Cardiac fibroblast (primary cell): ENCODE measurements at regions not wholly inside any gene's neighbourhood (a gene's known extent, or its start where the extent isn't known, plus 50 kb on each side); places are given as distances from the start of the nearest gene placed in this dataset.

Source experiments
- DNase-seq, 2 donors: peaks; one replicate each; pipeline versions ENCODE4 v3.0.0 to v3.0.0-alpha.2; 2010; ENCODE audit warnings: low read depth in 2 of 2
- H3K4me3 ChIP-seq, 2 donors: replicated peaks in 1 of 2; 1 replicate in 1 of 2; 2 replicates in 1 of 2; pipeline ENCODE4 v1.5.1; 2011; ENCODE audit warnings: low read depth in 2 of 2, low read length in 2 of 2, mild to moderate bottlenecking in 2 of 2, moderate library complexity in 1 of 2
- TF ChIP-seq, protein P1 (sequence below): IDR thresholded peaks from one replicate; pipeline ENCODE4 v1.5.1; 2011; ENCODE audit warnings: low read depth, mild to moderate bottlenecking, low read length, inconsistent platforms

GRCh38 chr15:69529141-69529540, 76.5 kb downstream of the RPLP1 start:
- no peak for DNase-seq
- TF ChIP-seq, protein P1, sequence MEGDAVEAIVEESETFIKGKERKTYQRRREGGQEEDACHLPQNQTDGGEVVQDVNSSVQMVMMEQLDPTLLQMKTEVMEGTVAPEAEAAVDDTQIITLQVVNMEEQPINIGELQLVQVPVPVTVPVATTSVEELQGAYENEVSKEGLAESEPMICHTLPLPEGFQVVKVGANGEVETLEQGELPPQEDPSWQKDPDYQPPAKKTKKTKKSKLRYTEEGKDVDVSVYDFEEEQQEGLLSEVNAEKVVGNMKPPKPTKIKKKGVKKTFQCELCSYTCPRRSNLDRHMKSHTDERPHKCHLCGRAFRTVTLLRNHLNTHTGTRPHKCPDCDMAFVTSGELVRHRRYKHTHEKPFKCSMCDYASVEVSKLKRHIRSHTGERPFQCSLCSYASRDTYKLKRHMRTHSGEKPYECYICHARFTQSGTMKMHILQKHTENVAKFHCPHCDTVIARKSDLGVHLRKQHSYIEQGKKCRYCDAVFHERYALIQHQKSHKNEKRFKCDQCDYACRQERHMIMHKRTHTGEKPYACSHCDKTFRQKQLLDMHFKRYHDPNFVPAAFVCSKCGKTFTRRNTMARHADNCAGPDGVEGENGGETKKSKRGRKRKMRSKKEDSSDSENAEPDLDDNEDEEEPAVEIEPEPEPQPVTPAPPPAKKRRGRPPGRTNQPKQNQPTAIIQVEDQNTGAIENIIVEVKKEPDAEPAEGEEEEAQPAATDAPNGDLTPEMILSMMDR = no peak
- no peak overlapping the region for H3K4me3 ChIP-seq

DNA sequence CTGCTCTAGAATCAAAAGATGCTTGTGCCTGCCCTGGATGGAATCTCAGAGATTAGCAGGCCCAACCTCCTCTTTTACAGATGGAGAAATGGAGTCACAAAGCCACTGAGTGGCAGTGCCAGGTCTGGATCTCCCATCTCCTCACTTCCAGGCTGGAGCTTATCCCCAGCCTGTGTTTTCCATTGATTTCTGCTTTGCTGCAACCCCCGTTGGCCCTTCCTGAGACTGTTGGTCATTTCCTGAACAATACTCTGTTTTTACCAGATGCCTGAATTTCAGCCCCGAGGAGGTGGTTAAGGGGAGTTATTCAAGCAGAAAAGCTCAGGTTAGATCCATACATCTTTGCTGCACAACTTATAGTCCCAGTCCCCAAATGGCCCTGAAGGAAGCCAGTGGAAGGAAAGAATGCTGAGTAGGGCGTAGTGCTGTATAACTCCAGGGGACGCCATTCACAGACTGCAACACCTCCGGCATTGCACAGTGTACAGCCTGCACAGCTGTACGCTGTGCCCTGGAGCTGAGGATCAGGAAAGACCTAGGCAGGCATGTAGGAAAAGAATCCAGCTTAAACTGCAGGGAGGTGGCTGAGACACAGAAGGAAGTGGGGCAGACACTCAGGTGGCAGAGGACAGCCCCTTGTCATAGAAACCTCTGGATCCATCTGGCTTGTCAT, 77.5 kb downstream of the RPLP1 start:
- no peak for DNase-seq
- TF ChIP-seq, protein P1 = no peak
- H3K4me3 ChIP-seq = no peak overlapping the region

DNA sequence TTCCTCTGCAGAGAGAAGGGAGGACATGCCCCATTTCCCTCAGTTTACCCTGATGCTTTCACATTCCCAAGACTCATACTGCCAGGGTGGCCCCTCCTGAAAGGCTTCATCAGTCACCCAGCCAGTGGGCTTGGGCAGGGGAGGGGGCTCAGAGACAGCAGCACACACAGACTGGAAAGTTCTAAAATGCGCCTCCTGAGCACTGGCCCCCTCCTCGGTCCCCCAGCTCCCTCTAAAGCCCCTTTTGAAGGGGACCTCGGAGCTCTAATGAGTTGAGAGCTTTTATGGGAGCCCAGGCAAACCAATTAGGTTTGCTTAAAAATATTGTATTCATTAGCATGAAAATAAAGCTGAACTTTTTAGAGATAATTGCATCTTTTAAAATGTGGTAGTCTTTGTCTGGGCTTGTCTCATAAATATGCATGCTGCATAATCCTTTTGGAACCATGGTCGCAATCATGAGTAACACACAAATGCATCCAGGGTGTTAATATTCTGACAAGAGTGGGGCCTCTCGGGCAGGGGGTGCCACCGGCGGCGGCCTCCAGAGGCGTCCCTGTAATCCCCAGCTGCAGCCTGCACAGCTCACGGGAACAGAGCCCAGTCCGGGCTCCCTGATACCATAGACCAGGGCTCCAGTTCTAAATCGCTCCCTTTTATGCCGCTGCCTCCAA, 78.5 kb downstream of the RPLP1 start:
- DNase-seq = no peak
- TF ChIP-seq, protein P1 = no peak
- H3K4me3 ChIP-seq = no peak overlapping the region

- DNase-seq = no peak
- no peak overlapping the region for H3K4me3 ChIP-seq
- TF ChIP-seq, protein P1 = no peak
Measured at GRCh38 chr15:69531665-69532027, 79.0 kb downstream of the RPLP1 start.

DNA sequence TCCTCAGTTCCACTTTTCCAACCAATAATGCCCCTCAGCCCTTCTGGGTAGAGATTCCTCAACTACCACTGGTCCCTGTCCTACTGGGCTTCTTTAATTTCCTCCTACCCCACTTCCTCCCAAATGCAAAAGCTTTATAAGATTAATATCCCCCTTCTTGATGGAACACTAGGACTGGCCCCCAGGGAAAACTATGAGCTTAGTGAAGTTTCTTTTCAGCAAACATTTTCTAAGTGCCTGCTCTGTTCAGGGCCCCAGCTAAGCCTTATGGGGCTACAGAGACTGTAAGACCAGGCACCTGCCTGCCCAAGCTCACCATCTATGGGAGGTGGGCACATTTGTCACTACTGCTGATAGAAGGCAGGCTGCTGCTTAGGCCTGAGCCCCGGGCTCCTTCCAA, 79.4 kb downstream of the RPLP1 start:
- no peak overlapping the region for H3K4me3 ChIP-seq
- DNase-seq = no peak
- TF ChIP-seq, protein P1 = no peak

- DNase-seq = no peak
- no peak overlapping the region for H3K4me3 ChIP-seq
- TF ChIP-seq, protein P1 = no peak
Measured at GRCh38 chr15:69532856-69533255, 80.2 kb downstream of the RPLP1 start.

DNA sequence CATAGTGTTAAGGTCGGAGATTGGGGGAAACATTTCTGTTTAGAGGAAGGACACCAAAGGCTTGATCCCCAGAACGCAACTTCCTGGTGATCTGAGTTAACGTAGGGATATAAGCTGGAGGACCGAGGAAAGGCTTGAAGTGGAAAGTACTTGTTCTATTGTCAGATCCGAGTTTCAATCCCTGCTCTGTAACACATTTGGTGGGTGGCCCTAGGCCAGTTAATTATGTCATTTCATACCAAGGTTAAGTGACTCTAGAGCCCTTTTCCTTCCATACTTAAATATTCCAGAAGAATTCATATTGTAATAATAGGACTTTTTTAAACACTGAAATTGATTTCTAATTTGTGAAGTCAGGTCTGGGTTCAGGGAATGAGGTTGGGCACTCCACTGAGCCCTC, 80.9 kb downstream of the RPLP1 start:
- TF ChIP-seq, protein P1 = no peak
- H3K4me3 ChIP-seq = no peak overlapping the region
- no peak for DNase-seq
